ENCODE measurements at regions not wholly inside any gene's neighbourhood (a gene's known extent, or its start where the extent isn't known, plus 50 kb on each side); places are given as distances from the start of the nearest gene placed in this dataset.

- CTCF ChIA-PET: no interaction called here
- no peak for DNase-seq (ENCODE audit: low read depth)
Measured at GRCh38 chr3:154568064-154568463, 138.1 kb upstream of the GPR149 start.

GRCh38 chr3:154559623-154560022, 129.6 kb upstream of the GPR149 start:
- no peak for DNase-seq (ENCODE audit: low read depth)
- Histone ChIP-seq H3K27me3 (ENCODE audit: control insufficient read depth, insufficient read depth, low read length) (no peaks in the 10 kb centered on the region), H3K4me3 (ENCODE audit: low read depth, low read length) (no peak overlapping the region), H3K36me3 (ENCODE audit: control insufficient read depth, insufficient read depth, low read length) (no peaks in the 10 kb centered on the region)
- ChIA-PET CTCF (no interaction called here), POLR2A (no interaction called here)
- TF ChIP-seq CTCF (IDR thresholded peaks at IDR 0.05; ENCODE audit: insufficient read depth, low read depth, low read length): no peak

More at GRCh38 chr3:154568064-154568463, 138.1 kb upstream of the GPR149 start:
- no peak for TF ChIP-seq CTCF (IDR thresholded peaks at IDR 0.05; ENCODE audit: insufficient read depth, low read depth, low read length)
- H3K4me3 ChIP-seq (ENCODE audit: low read depth, low read length): no peak overlapping the region
- H3K36me3 ChIP-seq (ENCODE audit: control insufficient read depth, insufficient read depth, low read length): no peaks in the 10 kb centered on the region
- POLR2A ChIA-PET: no interaction called here
- H3K27me3 ChIP-seq (ENCODE audit: control insufficient read depth, insufficient read depth, low read length): no peaks in the 10 kb centered on the region

GRCh38 chr3:154552338-154552737, 122.3 kb upstream of the GPR149 start:
- no peak overlapping the region for H3K4me3 ChIP-seq (ENCODE audit: low read depth, low read length)
- no peaks in the 10 kb centered on the region for H3K36me3 ChIP-seq (ENCODE audit: control insufficient read depth, insufficient read depth, low read length)
- TF ChIP-seq CTCF (IDR thresholded peaks at IDR 0.05; ENCODE audit: insufficient read depth, low read depth, low read length): no peak
- CTCF ChIA-PET: interaction anchor here (1.7 kb wide), 1 partner anchor 9 kb away, joined by 3 read pairs; no protein-coding TSS in a partner anchor
- DNase-seq (ENCODE audit: low read depth): no peak
- no peaks in the 10 kb centered on the region for H3K27me3 ChIP-seq (ENCODE audit: control insufficient read depth, insufficient read depth, low read length)
- POLR2A ChIA-PET: no interaction called here

DNA sequence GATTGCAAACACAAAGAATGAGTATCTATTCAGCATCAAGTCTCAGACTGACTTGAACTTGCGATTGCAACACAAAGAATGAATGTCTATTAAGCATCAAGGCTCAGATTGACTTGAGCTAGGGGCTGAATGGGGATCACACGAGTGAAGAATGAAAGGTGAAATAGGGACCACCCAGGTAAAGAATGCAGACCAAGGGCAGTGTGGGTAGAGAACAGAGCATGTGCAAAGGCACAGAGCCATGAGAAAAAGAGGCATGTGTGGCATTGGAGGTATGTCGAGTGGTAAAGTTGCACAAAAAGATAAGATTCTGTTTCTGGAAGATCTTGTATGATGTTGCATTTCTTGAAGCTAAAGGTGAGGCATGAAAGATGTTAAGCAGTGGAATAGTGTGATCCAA, 119.4 kb upstream of the GPR149 start:
- no peak for TF ChIP-seq CTCF (IDR thresholded peaks at IDR 0.05; ENCODE audit: insufficient read depth, low read depth, low read length)
- no peaks in the 10 kb centered on the region for H3K36me3 ChIP-seq (ENCODE audit: control insufficient read depth, insufficient read depth, low read length)
- no peak for DNase-seq (ENCODE audit: low read depth)
- no peak overlapping the region for H3K4me3 ChIP-seq (ENCODE audit: low read depth, low read length)
- CTCF ChIA-PET: interaction anchor here (1.3 kb wide), 1 partner anchor 44 kb away, joined by 3 read pairs; no protein-coding TSS in a partner anchor
- POLR2A ChIA-PET: no interaction called here
- no peaks in the 10 kb centered on the region for H3K27me3 ChIP-seq (ENCODE audit: control insufficient read depth, insufficient read depth, low read length)

- CTCF ChIA-PET: no interaction called here
- TF ChIP-seq CTCF (IDR thresholded peaks at IDR 0.05; ENCODE audit: insufficient read depth, low read depth, low read length): no peak
- Histone ChIP-seq H3K36me3 (ENCODE audit: control insufficient read depth, insufficient read depth, low read length) (no peaks in the 10 kb centered on the region), H3K4me3 (ENCODE audit: low read depth, low read length) (no peak overlapping the region), H3K27me3 (ENCODE audit: control insufficient read depth, insufficient read depth, low read length) (no peaks in the 10 kb centered on the region)
- POLR2A ChIA-PET: no interaction called here
- no peak for DNase-seq (ENCODE audit: low read depth)
Measured at GRCh38 chr3:154548341-154548740, 118.4 kb upstream of the GPR149 start.

All from BJ (cell line).